ENCODE measurements at regions not wholly inside any gene's neighbourhood (a gene's known extent, or its start where the extent isn't known, plus 50 kb on each side); places are given as distances from the start of the nearest gene placed in this dataset.
"Not testable (repeated sequence)": the region's sequence is repeated elsewhere in the genome, so short reads cannot be mapped to it uniquely, and the experiment has no call there.

DNA sequence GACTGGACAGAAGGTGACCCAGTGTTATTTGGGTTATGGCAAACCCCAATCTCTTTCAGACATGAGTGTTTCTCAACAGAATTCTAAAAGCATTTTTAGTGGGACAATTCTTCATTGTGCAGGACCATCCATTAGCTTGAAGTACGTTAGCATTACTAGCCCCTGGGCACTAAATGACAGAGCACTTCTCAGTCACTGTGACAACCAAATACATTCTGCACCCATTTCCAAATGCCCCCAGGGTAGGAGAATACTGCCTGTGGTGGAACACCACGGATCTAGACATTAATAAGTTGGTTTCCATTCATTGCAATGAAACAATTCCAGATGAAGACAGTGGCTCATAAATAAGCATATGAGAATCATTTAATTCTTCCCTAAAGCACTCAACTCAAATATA is 102.4 kb upstream of the FRMD4A start:
- DNase-seq (ENCODE audit: low read depth, low spot score) = no peak
- H3K4me3 ChIP-seq (ENCODE audit: low read length) = no peak overlapping the region

DNA sequence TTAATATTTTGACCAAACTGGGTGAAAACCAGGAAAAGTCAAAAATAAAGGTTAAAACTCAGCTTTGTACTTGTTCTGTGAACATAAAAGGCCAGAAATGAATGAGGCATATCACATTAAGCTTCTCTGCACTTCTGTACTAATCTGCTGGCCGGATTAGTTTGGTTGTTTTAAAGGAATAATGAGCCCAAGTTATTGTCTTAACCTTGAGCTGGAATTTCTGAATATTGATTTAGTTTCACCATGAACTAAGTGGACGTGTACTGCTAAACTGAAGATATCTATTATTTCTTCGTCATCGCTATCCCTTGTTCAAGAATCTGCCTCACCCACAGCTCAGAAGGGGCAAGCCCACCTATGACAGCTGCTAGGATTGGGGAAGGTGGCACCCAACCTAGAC is 101.1 kb upstream of the FRMD4A start:
- no peak for DNase-seq (ENCODE audit: low read depth, low spot score)

DNA sequence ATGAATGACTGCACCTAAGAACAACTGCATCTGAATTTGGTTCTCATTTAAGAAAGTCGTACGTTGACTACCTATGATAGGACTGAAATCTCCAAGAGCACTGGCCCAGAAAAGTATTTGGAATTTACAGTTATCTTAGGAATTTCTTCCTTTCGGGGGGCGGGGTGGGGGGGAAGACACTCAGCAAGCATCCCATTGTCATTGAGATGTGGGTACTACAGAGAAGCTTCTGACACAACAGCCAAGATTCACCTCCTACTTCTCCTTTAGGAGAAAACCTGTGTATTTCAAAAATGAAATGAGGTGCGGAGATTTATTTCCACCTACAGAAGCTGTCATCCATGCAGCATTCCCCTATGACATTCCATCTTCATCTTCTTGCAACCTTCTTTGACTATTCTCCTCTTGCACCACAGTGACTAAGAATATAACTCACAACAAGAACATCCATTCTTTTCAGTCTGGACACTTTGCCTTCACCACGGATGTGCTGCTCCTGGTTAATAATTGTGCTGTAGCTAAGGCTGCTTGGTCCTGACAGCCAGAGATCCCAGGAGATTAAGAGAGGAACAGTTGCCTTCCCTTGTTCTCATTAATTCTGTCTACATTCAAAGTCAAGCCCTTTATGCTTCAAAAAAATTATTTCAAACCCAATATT is 98.4 kb upstream of the FRMD4A start:
- no peak overlapping the region for H3K4me3 ChIP-seq (ENCODE audit: low read length)
- no peak for DNase-seq (ENCODE audit: low read depth, low spot score)

More for the DNA sequence above, 101.1 kb upstream of the FRMD4A start:
- no peak overlapping the region for H3K4me3 ChIP-seq (ENCODE audit: low read length)

DNA sequence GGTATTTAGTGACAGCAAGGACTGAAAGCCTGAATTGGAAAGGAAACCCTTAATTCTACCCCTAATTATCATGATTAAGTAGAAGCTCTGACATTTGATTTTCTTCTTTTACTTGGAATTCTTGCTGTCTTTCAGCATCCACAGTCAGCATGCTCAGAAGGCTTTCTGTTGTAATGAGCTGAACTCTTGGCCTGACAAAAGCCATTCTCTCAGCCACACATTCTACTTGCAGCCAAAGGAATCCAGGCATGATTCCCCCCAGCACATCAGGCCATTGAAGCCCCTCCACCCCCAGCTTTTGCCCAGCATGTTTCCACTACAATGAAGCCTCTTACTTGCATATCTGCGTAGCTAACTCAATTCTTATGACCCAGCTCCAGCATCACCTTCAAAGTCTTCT is 94.3 kb upstream of the FRMD4A start:
- no peak overlapping the region for H3K4me3 ChIP-seq (ENCODE audit: low read length)
- DNase-seq (ENCODE audit: low read depth, low spot score) = no peak

DNA sequence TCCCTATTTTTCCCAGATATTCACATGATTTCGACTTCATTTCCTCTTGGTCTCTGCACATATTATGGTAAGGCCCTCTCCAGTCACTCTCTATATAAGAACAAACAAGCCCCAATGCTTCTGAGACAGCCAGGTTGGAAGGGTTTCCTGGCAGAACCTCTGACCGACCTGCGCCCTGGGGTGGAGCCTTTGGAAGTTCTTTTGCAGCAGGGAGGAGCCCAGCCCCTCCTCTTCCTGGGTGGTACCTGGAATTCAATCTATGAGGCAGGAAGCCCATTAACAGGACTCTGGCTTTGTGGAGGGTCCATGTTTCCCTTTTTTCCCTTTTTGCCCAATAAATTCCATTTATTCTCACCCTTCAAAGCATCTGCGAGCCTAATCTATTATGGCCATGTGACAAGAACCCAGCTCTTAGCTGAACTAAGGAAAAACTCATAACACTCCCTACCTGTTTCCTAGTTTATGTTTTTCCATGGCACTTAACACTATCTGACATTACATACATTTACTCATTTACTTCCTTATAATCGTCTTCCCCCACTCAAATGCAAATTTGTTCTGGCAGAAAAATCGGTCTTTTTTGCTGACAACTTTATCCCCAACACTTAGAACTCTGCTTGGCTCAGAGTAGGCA is 92.5 kb upstream of the FRMD4A start:
- H3K4me3 ChIP-seq (ENCODE audit: low read length) = no peak overlapping the region
- no peak for DNase-seq (ENCODE audit: low read depth, low spot score)

DNA sequence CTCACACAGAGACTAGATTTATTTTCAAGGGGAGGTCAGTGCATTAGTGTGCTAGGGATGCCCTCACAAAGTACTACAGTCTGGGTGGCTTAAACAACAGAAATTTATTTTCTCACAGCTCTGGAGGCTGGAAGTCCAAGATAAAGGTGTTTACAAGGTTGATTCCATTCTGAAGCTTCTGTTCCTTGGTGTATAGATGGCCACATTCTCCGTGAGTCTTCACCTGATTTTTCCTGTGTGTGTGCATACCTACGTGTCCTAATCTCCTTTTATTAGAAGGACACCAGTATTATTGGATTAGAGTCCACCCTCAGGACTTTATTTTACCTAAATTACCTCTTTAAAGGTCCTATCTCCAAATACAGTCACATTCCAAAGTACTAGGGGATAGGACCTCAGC is 91.7 kb upstream of the FRMD4A start:
- no peak for DNase-seq (ENCODE audit: low read depth, low spot score)

DNA sequence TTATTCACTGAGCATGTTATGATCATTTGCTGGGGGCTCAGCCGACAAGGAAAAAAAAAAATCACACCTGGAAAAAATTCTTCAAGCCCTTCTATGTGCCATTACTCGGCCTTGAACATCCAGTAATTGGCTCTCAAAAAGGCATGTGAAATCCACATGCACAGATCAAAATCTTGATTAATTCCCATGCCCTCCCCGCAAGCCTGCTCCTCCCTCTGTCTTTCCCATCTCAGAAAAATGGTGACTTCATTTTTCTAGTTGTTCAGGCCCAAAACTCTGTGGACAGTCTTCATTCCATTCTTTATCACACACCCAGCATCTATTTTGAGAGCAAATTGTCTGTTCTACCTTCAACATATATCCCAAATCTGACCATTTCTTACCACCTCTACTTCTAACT is 91.2 kb upstream of the FRMD4A start:
- DNase-seq (ENCODE audit: low read depth, low spot score) = no peak
- H3K4me3 ChIP-seq (ENCODE audit: low read length) = no peak overlapping the region

More for the DNA sequence above, 91.7 kb upstream of the FRMD4A start:
- H3K4me3 ChIP-seq (ENCODE audit: low read length) = no peak overlapping the region

DNA sequence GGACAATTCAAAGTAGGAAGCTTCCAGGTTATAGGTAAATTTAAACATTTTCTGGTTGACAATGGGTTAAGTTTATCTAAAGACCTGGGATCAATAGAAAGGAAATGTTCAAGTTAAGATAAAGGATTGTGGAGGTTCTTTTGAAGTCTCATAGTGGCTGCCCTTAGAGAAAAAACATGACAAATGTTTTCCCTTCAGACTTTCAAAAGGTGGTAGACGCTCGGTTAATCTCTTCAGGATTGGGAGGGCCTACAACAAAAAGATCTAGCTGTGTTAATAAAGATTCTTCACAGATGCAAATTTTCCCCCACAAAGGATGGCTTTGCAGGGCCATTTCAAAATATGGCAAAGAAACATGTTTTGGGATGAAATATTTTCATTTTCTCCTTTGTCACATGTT is 86.6 kb upstream of the FRMD4A start:
- DNase-seq (ENCODE audit: low read depth, low spot score); H3K4me3 ChIP-seq (ENCODE audit: low read length): not testable (repeated sequence)

DNA sequence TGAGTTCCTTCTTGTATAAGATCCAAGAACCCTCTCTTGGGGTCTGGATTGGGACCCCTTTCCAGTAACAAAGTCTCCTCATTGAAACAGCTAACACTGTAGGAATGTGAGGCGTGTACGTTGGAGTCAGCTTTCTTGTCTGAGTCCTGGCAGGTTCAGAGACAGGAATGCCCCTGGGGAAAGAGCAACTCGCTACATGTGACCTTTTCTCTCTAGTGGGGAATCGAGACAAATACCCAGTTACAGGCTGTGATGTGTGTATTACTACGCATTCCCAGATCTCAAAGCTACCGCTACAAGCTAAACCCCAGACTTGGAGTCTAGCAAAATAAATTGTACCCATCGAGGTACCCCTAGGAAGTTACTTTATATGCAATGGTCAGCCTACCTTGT is 85.6 kb upstream of the FRMD4A start:
- no peak for DNase-seq (ENCODE audit: low read depth, low spot score)

DNA sequence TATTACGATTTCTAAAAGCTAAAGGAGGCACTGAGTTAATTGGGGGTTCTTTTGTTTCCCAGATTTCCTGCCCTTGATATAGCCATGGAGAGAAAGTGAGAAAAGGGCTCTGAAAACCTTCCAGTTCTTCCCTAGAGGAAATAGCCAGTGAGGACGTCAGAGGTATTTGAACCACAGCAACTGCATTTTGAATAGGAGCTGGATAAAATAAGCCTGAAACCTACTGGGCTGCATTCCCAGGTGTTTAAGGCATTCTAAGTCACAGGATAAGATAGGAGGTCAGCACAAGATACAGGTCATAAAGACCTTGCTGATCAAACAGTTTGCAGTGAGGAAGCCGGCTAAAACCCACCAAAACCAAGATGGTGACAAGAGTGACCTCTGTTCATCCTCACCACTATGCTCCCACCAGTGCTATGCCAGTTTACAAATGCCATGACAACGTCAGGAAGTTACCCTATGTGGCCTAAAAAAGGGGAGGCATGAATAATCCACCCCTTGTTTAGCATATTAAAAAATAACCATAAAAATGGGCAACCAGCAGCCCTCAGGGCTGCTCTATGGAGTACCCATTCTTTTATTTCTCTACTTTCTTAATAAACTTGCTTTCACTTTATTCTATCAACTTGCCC is 85.1 kb upstream of the FRMD4A start:
- DNase-seq (ENCODE audit: low read depth, low spot score) = no peak
- no peak overlapping the region for H3K4me3 ChIP-seq (ENCODE audit: low read length)

More for the DNA sequence above, 85.6 kb upstream of the FRMD4A start:
- no peak overlapping the region for H3K4me3 ChIP-seq (ENCODE audit: low read length)

DNA sequence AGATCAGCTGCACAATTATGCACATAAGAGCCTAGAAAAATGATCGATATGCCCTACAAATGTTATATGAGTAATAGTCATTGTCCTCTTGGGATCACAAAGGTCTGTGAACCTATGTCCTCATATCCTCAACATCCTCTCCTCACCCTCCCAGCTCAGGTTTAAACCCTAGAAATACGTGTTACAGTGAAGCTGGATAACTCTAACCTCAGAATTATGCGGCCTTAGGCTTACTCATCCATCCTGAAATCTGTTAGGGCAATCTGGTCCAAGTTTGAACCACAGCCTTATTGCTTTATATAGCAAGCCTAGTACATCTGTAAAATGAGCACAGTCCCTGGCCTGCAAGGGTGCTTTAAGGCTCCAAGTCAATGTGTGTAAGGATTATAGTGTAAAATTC is 84.2 kb upstream of the FRMD4A start:
- no peak overlapping the region for H3K4me3 ChIP-seq (ENCODE audit: low read length)
- no peak for DNase-seq (ENCODE audit: low read depth, low spot score)

DNA sequence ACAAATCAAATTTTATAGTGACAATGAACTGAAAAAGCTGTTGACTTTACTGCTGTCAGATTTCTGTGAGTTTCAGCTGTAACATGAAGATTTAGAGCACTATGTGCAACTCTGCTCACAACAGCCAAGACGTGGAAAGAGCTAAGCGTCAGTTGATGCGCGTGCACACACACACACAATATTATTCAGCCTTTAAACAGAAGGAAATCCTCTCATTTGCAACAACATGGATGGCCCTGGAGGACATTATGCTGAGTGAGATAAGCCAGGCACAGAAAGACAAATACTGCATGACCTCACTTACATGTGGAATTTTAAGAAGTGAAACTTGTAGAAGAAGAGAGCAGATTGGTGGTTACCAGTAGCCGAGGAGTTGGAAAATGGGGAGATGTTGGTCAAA is 82.8 kb upstream of the FRMD4A start:
- no peak overlapping the region for H3K4me3 ChIP-seq (ENCODE audit: low read length)
- DNase-seq (ENCODE audit: low read depth, low spot score) = no peak

DNA sequence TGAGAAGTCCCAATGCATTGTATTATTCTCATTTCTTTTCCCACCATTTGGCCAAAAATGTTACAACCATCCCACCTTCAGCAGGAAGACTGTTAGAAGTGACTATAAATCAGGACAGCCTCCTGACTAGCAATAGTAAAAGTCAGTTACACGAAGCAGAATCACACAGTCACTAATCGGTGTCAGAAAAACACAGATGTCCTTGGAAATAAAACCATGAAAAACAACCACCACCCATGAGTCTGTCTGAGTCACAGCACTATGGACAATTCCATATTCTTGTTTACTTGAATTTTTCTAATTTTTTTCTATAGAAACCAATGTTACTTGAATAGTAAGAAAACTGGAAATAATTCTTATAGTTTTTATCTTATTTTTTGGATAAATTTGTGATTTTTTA is 81.9 kb upstream of the FRMD4A start:
- no peak overlapping the region for H3K4me3 ChIP-seq (ENCODE audit: low read length)
- no peak for DNase-seq (ENCODE audit: low read depth, low spot score)

DNA sequence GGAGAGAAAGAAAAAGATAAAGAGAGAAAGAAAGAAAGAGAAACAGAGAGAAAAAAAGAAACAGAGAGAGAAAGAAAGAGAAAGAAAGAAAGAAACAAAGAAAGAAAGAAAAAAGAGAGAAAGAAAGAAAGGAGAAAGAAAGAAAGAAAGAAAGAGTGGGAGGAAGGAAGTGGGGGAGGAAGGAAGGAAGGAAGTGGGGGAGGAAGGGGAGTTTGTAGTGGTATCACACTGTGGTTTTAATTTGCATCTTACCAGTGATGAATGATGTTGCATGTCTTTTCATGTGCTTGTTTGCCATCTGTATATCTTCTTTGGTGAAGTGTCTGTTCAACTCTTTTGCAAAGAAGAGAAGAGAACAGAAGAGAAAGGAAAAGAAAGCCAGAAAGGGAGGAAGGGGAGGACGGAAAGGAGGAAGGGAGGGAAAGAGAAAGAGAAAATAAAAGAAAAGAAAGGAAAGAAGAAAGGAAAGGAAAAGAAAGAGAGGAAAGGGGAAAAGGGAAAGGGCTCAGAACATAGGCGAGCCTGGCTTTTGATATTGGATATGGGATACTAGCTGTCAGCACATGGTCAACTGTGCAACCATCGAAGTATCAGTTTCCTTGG is 79.2 kb upstream of the FRMD4A start:
- no peak overlapping the region for H3K4me3 ChIP-seq (ENCODE audit: low read length)
- DNase-seq (ENCODE audit: low read depth, low spot score) = no peak

DNA sequence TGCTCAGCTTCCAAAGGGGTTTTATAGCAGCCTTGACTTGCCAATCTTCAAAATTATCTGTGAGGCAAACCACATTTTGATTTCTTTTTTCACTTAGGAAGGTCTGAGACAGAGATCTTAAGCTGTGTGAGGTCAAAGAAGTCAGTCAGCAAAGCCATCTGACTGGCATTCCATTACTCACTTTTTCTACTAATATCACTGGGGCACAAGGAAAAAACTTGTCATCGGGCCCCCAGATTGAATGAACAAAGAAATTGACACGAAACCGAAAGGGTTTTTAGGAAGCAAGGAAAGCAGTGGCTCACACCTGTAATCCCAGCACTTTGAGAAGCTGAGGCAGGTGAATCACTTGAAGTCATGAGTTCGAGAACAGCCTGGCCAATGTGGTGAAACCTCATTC is 78.5 kb upstream of the FRMD4A start:
- no peak for DNase-seq (ENCODE audit: low read depth, low spot score)
- H3K4me3 ChIP-seq (ENCODE audit: low read length) = no peak overlapping the region

DNA sequence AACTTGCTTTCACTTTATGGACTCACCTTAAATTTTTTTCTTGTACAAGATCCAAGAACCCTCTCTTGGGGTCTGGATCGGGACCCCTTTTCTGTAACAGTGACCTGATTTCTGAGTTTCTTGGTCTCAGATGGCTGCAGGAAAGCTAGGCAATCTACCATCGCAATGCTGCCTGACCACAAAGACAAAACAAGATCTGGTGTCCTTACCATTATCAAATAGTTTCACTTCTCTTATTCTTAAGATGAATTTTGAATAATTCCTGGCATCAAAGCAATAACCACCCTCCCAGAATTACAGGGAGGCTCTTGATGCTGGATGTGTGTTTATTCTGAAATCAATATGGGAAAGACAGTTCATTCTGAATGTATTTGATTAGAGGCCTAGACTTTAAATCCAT is 77.4 kb upstream of the FRMD4A start:
- no peak for DNase-seq (ENCODE audit: low read depth, low spot score)
- H3K4me3 ChIP-seq (ENCODE audit: low read length) = no peak overlapping the region

DNA sequence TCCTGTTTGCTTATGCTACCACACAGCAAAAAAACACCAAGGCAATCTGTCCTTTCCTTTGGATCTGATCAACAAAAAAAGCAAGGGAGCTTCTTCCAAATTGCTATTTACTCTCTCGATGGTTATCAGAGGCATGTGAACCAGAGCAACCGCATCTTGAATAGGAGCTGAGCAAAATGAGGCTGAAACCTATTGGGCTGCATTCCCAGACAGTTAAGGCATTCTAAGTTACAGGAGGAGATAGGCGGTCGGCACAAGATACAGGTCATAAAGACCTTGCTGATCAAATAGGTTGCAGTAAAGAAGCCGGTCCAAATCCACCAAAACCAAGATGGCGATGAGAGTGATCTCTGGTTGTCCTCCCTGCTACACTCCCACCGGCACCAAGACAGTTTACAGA is 76.8 kb upstream of the FRMD4A start:
- no peak overlapping the region for H3K4me3 ChIP-seq (ENCODE audit: low read length)
- no peak for DNase-seq (ENCODE audit: low read depth, low spot score)

DNA sequence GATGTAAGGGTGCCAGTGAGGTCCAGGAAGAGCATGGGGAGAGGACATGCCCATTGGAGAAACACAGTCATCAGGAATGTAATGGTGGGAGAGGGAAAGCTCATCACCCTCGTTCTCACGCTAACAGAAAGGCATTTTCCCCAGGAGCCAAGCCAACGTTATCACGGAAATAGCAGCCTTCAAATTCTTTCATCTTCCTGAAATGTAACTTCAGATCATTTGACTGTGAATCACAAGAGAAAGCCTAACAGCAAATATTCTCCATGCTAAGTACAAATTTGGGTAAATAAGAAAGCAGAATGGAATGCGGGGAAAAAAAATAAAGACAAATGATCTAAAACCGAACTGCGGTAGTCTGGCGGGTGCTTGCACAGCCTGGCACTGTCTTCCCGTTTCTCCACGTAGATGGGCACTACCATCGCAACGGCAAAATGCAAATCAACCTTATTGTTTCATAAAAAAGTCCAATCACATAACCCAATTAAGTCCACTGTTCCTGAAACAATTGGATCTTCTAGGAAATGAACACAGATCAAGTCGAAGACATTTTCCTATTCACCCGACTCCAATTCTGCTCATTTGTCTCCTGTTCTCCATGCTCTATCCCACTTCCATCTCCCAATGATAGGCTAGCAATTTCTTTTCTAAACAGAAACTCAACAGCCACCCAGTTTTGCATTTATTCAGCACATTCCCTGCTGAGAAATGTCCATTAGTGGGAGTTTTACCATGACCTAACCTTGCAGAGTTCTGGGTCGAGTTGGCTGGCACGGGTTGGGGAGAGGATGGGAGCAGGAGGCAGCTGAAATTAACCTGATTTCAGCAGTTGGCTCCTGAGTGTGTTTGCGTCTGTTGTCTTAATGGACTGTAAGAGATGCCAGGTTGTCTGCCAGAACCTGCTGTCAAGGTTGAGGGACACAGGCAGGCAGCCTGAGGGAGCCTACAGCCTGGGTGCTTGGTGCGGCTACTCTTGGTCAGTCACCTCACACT is 74.6 kb upstream of the FRMD4A start:
- DNase-seq (ENCODE audit: low read depth, low spot score) = no peak

DNA sequence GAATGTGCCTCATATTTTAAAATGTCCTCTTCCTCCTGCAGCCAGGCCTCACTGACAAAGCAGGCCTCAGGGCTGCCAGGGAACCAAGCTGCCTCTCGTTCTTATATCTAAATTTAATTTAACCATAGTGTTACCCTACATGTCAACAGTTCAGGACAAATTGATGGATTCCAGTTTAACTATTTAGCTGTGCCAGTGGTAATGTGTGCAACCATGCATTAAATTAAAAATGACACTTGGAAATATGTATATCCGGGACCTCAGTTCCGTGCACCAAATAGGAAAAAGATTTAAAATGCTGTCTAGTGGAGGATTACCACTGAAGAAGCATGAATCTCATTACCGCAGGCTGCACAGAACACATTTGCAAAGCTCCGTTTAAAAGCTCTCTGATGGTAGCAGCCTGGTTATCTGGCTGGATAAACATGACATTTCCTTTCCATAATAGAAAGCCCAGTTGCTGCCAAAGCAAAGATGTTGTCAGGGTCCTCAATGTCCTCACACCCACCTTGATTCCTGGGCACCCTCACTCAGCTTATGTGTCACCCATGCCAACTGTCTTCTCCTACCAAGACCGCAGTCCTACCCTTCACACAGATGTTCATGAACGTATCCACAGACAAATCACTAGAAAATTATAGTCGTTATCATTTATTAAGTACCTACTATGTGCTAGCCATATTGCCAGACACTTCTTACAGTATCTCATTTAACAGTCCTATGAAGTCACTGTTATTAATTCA is 73.3 kb upstream of the FRMD4A start:
- H3K4me3 ChIP-seq (ENCODE audit: low read length) = no peak overlapping the region
- DNase-seq (ENCODE audit: low read depth, low spot score) = no peak

More for the DNA sequence above, 74.6 kb upstream of the FRMD4A start:
- no peak overlapping the region for H3K4me3 ChIP-seq (ENCODE audit: low read length)
